SIG-M5 (cell line): ENCODE measurements at regions not wholly inside any gene's neighbourhood (a gene's known extent, or its start where the extent isn't known, plus 50 kb on each side); places are given as distances from the start of the nearest gene placed in this dataset.

Source experiments
- DNase-seq: peaks from one replicate; lab custom pipeline; 2025; lab: John Stamatoyannopoulos, UW

GRCh38 chr4:176843710-176844109 is 51.0 kb upstream of the VEGFC start:
- no peak for DNase-seq

GRCh38 chr4:176844448-176844847 is 51.7 kb upstream of the VEGFC start:
- no peak for DNase-seq

GRCh38 chr4:176845636-176846035 is 52.9 kb upstream of the VEGFC start:
- no peak for DNase-seq

- DNase-seq, result no peak
Observed at GRCh38 chr4:176849076-176849475, 56.4 kb upstream of the VEGFC start.

- no peak for DNase-seq
Observed at GRCh38 chr4:176850436-176850835, 57.7 kb upstream of the VEGFC start.

- no peak for DNase-seq
Observed at GRCh38 chr4:176856421-176856820, 63.7 kb upstream of the VEGFC start.

GRCh38 chr4:176858839-176859238 is 66.1 kb upstream of the VEGFC start:
- no peak for DNase-seq

- DNase-seq, result no peak
Observed at GRCh38 chr4:176864238-176864637, 71.5 kb upstream of the VEGFC start.

GRCh38 chr4:176868676-176869075 is 76.0 kb upstream of the VEGFC start:
- no peak for DNase-seq

GRCh38 chr4:176872461-176872860 is 79.7 kb upstream of the VEGFC start:
- DNase-seq, result no peak

GRCh38 chr4:176874721-176875445 is 82.2 kb upstream of the VEGFC start:
- DNase-seq, result no peak

- no peak for DNase-seq
Observed at GRCh38 chr4:176875446-176875930, 82.8 kb upstream of the VEGFC start.

- no peak for DNase-seq
Observed at GRCh38 chr4:176879380-176880116, 86.8 kb upstream of the VEGFC start.

GRCh38 chr4:176882206-176882605 is 89.5 kb upstream of the VEGFC start:
- no peak for DNase-seq

- no peak for DNase-seq
Observed at GRCh38 chr4:176883108-176883550, 90.4 kb upstream of the VEGFC start.

- DNase-seq, result no peak
Observed at GRCh38 chr4:176883681-176884418, 91.1 kb upstream of the VEGFC start.

GRCh38 chr4:176885224-176885623 is 92.5 kb upstream of the VEGFC start:
- no peak for DNase-seq

- DNase-seq, result no peak
Observed at GRCh38 chr4:176886135-176886534, 93.4 kb upstream of the VEGFC start.

GRCh38 chr4:176889776-176890175 is 97.1 kb upstream of the VEGFC start:
- no peak for DNase-seq

- DNase-seq, result no peak
Observed at GRCh38 chr4:176894498-176894897, 101.8 kb upstream of the VEGFC start.

- DNase-seq, result no peak
Observed at GRCh38 chr4:176896211-176896610, 103.5 kb upstream of the VEGFC start.

GRCh38 chr4:176897226-176897625 is 104.5 kb upstream of the VEGFC start:
- no peak for DNase-seq

- no peak for DNase-seq
Observed at GRCh38 chr4:176898791-176899190, 106.1 kb upstream of the VEGFC start.
